ENCODE measurements at regions not wholly inside any gene's neighbourhood (a gene's known extent, or its start where the extent isn't known, plus 50 kb on each side); places are given as distances from the start of the nearest gene placed in this dataset.

DNA sequence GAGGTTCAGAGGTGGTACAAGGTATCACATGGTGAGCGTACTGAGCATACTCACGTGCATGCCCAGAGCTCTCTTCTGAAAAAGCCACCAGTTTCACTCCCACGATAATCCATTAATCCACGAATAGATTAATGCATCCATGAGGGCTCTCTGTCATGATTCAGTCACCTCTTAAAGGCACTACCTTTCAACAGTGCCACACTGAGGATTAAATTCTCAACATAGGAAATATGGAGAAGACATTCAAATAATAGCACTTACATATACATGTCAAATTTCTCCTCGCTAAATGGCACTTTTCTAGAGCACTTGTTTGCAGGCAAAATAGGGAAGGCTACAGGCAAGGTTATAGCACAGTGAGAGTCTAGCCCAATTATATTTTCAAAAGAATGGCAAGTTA lies 825.9 kb downstream of the TRIB2 start:
- DNase-seq (no peak), ATAC-seq (no peak)
- Histone ChIP-seq H3K27ac (no peak overlapping the region), H3K27me3 (no peaks in the 10 kb centered on the region), H3K36me3 (no peaks in the 10 kb centered on the region), H3K9me3 (no peaks in the 10 kb centered on the region), H3K4me1 (no peaks in the 10 kb centered on the region), H3K4me3 (no peak overlapping the region)
- WGBS (ENCODE audit: insufficient coverage, low coverage, low lambda C conversion rate, missing lambda C conversion rate): 39% methylated on average over 5 of the region's 5 CpGs
- TF ChIP-seq CTCF (IDR thresholded peaks at IDR 0.05) (no peak), POLR2A (IDR thresholded peaks at IDR 0.05) (no peak)
- intact Hi-C loops (cut with DNase I): no loop called here

- Histone ChIP-seq H3K27me3 (no peaks in the 10 kb centered on the region), H3K36me3 (no peaks in the 10 kb centered on the region), H3K4me1 (no peaks in the 10 kb centered on the region), H3K27ac (no peak overlapping the region), H3K9me3 (no peaks in the 10 kb centered on the region), H3K4me3 (no peak overlapping the region)
- DNase-seq (no peak), ATAC-seq (no peak)
- intact Hi-C loops (cut with DNase I): no loop called here
- 40% methylated on average over 1 of the region's 1 CpG for WGBS (ENCODE audit: insufficient coverage, low coverage, low lambda C conversion rate, missing lambda C conversion rate)
- no peak for TF ChIP-seq POLR2A (IDR thresholded peaks at IDR 0.05)
Measured at GRCh38 chr2:13543550-13543949, 826.8 kb downstream of the TRIB2 start.

DNA sequence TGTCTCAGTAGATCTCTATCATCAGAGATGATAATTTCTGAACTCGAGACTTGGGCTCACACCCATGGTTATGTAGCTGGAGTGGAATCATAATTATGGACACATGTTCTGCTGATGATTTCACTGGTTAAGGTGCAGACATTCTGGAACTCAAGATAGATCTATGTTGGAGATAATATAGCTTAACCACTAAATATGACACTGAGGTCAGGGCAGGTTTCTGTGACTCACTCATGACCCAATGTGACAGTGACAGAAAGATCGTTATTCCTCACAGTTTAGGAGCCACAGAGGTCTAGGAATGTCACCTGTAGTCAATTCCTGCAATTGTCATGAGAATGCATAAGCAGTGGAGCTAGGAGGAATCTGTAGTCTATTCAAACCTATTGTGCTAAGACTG lies 828.6 kb downstream of the TRIB2 start:
- H3K36me3 ChIP-seq: no peaks in the 10 kb centered on the region
- intact Hi-C loops (cut with DNase I): no loop called here
- no peaks in the 10 kb centered on the region for H3K9me3 ChIP-seq
- no peak overlapping the region for H3K4me3 ChIP-seq
- no peak for DNase-seq
- no peaks in the 10 kb centered on the region for H3K27me3 ChIP-seq
- TF ChIP-seq CTCF (IDR thresholded peaks at IDR 0.05) (no peak), POLR2A (IDR thresholded peaks at IDR 0.05) (no peak)
- ATAC-seq: no peak
- WGBS (ENCODE audit: insufficient coverage, low coverage, low lambda C conversion rate, missing lambda C conversion rate): 33% methylated on average over 2 of the region's 2 CpGs
- H3K4me1 ChIP-seq: no peaks in the 10 kb centered on the region
- no peak overlapping the region for H3K27ac ChIP-seq

DNA sequence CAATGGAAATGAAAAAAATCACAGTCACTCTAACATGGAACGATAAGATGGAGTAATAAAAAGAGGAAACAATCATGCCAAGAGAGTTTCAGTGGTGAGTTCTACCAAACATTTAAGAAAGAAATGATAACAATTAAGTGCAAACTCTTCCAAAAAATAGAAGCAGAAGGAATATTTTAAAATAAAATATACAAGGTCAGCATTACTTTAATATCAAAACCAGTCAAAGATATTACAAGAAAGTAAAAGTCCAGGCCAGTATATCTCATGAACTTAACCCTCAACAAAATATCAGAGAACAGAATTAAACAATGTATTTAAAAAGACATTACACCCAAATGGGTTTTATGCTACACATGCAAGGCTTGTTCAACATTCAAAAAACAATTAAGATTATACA lies 829.4 kb downstream of the TRIB2 start:
- Histone ChIP-seq H3K4me3 (no peak overlapping the region), H3K9me3 (no peaks in the 10 kb centered on the region), H3K36me3 (no peaks in the 10 kb centered on the region), H3K27me3 (no peaks in the 10 kb centered on the region), H3K4me1 (no peaks in the 10 kb centered on the region), H3K27ac (no peak overlapping the region)
- ATAC-seq (no peak), DNase-seq (no peak)
- no peak for TF ChIP-seq CTCF (IDR thresholded peaks at IDR 0.05)
- no peak for TF ChIP-seq POLR2A (IDR thresholded peaks at IDR 0.05)
- intact Hi-C loops (cut with DNase I): no loop called here
- 33% methylated on average over 1 of the region's 1 CpG for WGBS (ENCODE audit: insufficient coverage, low coverage, low lambda C conversion rate, missing lambda C conversion rate)

DNA sequence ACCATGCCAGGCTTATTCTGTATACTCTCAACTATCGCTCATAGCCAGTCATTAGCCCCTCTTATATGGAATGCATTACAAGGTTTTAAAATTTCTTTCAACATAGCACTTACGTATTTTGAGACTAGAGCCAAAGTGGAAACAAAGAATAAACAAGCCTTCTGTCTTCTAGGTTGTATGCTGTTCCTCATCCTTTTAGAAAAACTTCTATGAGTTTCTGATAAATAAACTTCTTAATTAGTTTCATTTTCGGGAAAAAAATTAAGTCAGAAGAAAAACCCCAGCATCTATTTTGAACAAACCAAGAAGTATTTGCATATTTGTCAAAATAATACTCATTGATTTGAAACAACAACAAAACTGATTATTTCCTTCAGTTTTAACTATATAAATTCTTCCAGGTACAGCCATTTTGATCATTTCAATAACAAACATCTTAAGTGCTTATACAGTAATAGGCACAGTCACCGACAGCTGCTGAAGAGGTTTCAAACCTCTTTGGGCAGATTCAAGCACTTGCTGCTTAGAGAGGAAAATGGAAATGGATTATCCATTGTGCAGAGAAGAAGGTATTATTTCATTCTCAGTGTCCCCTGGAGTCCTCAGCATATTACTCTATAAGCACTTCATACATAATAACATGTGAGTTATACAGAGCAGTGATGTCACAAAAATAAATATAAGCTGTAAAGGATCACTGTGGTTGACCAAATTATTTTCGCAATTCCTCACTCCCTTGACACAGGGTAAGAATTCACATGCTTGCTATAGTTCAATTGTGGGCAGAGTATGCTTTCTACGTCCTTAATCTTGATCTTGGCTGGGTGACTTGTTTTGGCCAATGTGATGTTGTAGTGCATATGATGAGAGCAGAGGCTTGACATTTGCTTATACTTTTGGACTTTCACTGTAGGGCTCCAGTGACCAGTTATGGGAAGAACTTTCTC lies 833.8 kb downstream of the TRIB2 start:
- no peaks in the 10 kb centered on the region for H3K4me1 ChIP-seq
- no peaks in the 10 kb centered on the region for H3K27me3 ChIP-seq
- intact Hi-C loops (cut with DNase I): no loop called here
- H3K4me3 ChIP-seq: no peak overlapping the region
- H3K27ac ChIP-seq: no peak overlapping the region
- WGBS (ENCODE audit: insufficient coverage, low coverage, low lambda C conversion rate, missing lambda C conversion rate): 57% methylated on average over 6 of the region's 6 CpGs
- TF ChIP-seq CTCF (IDR thresholded peaks at IDR 0.05) (no peak), POLR2A (IDR thresholded peaks at IDR 0.05) (no peak)
- H3K9me3 ChIP-seq: no peaks in the 10 kb centered on the region
- no peak for ATAC-seq
- no peaks in the 10 kb centered on the region for H3K36me3 ChIP-seq
- DNase-seq: no peak

Data from right lobe of liver (tissue), 6 donors.